WTC11 (cell line): ENCODE measurements at regions not wholly inside any gene's neighbourhood (a gene's known extent, or its start where the extent isn't known, plus 50 kb on each side); places are given as distances from the start of the nearest gene placed in this dataset.

Experiments
- ATAC-seq: fragments of 200-7000 bp; cut with Tn5 transposase; 2 replicates; pipeline ENCODE4 v1.10.0; 2021; ENCODE audit warnings: mild to moderate bottlenecking, moderate library complexity
- CTCF ChIA-PET: fragments of 300-600 bp; sonication (Branson Sonifier 250); formaldehyde crosslinking; loops from one replicate; lab custom pipeline; 2021; ENCODE audit warnings: antibody characterized with exemption; lab: Charles Lee
- POLR2A ChIA-PET: fragments of 350-600 bp; sonication (Branson Sonifier 250); formaldehyde crosslinking; loops from one replicate; lab custom pipeline; 2021; ENCODE audit warnings: antibody characterized with exemption; lab: Charles Lee
- DNase-seq: peaks from one replicate; pipeline ENCODE4 v3.0.0; 2021; ENCODE audit warnings: low spot score
- H3K27ac Mint-ChIP-seq: 2 replicates; pipeline ENCODE4 v1.8.0; 2021; ENCODE audit warnings: mixed read lengths
- H3K27me3 Mint-ChIP-seq: 2 replicates; pipeline ENCODE4 v1.8.0; 2021; ENCODE audit warnings: low read depth, mild to moderate bottlenecking, moderate library complexity, mixed read lengths
- H3K36me3 Mint-ChIP-seq: 2 replicates; pipeline ENCODE4 v1.8.0; 2021; ENCODE audit warnings: mixed read lengths
- H3K4me1 Mint-ChIP-seq: 2 replicates; pipeline ENCODE4 v1.8.0; 2022; ENCODE audit warnings: mixed read lengths
- H3K4me3 Mint-ChIP-seq: 2 replicates; pipeline ENCODE4 v1.8.0; 2021; ENCODE audit warnings: mild to moderate bottlenecking, moderate library complexity, mixed read lengths
- H3K9me3 Mint-ChIP-seq: 2 replicates; pipeline ENCODE4 v1.8.0; 2021; ENCODE audit warnings: mixed read lengths
- ATF1 ChIP-seq: sonication (generic); formaldehyde crosslinking; IDR thresholded peaks from 2 replicates; pipeline ENCODE4 v1.8.1; 2023; ENCODE audit warnings: mild to moderate bottlenecking, moderate library complexity, missing genetic modification reagents
- FOXP1 ChIP-seq: sonication (generic); formaldehyde crosslinking; IDR thresholded peaks from 2 replicates; pipeline ENCODE4 v1.8.0; 2022; ENCODE audit warnings: missing genetic modification reagents, mild to moderate bottlenecking, moderate library complexity, borderline replicate concordance
- JAZF1 ChIP-seq: fragments of 250-450 bp; sonication (Bioruptor Pico); IDR thresholded peaks from 2 replicates; pipeline ENCODE4 v1.9.0; 2021; ENCODE audit warnings: moderate library complexity, mild to moderate bottlenecking, inconsistent platforms
- OVOL2 ChIP-seq: fragments of 250-450 bp; sonication (Bioruptor Pico); IDR thresholded peaks from 2 replicates; pipeline ENCODE4 v1.9.0; 2021; ENCODE audit warnings: mild to moderate bottlenecking, borderline replicate concordance
- RELA ChIP-seq: sonication (generic); formaldehyde crosslinking; IDR thresholded peaks from 2 replicates; pipeline ENCODE4 v1.8.1; 2022; ENCODE audit warnings: missing genetic modification reagents, mild to moderate bottlenecking, borderline replicate concordance
- SMAD3 ChIP-seq: sonication (generic); formaldehyde crosslinking; IDR thresholded peaks from 2 replicates; pipeline ENCODE4 v1.8.0; 2022; ENCODE audit warnings: missing genetic modification reagents, mild to moderate bottlenecking, borderline replicate concordance
- SOX15 ChIP-seq: fragments of 250-450 bp; sonication (Bioruptor Pico); IDR thresholded peaks from 2 replicates; pipeline ENCODE4 v1.9.0; 2021; ENCODE audit warnings: mild to moderate bottlenecking
- SP1 ChIP-seq: sonication (generic); formaldehyde crosslinking; conservative IDR thresholded peaks from 2 replicates; pipeline ENCODE4 v1.8.1; 2022; ENCODE audit warnings: missing genetic modification reagents
- TF ChIP-seq, protein P1 (sequence below): sonication (generic); formaldehyde crosslinking; IDR thresholded peaks from 2 replicates; pipeline ENCODE4 v1.8.0; 2022; ENCODE audit warnings: missing genetic modification reagents
- TF ChIP-seq, protein P2 (sequence below): sonication (generic); formaldehyde crosslinking; IDR thresholded peaks from 2 replicates; pipeline ENCODE4 v1.8.1; 2023; ENCODE audit warnings: mild to moderate bottlenecking, missing genetic modification reagents
- TF ChIP-seq, protein P3 (sequence below): sonication (generic); formaldehyde crosslinking; conservative IDR thresholded peaks from 2 replicates; pipeline ENCODE4 v1.8.1; 2022; ENCODE audit warnings: mild to moderate bottlenecking, missing genetic modification reagents
- TF ChIP-seq, protein P4 (sequence below): sonication (generic); formaldehyde crosslinking; IDR thresholded peaks from 2 replicates; pipeline ENCODE4 v1.8.1; 2023; ENCODE audit warnings: mild to moderate bottlenecking, missing genetic modification reagents, moderate library complexity
- TF ChIP-seq, protein P5 (sequence below): fragments of 250-450 bp; sonication (Bioruptor Pico); IDR thresholded peaks from 2 replicates; pipeline ENCODE4 v1.9.0; 2021; ENCODE audit warnings: mild to moderate bottlenecking
- TF ChIP-seq, protein P6 (sequence below): sonication (generic); formaldehyde crosslinking; IDR thresholded peaks from 2 replicates; pipeline ENCODE4 v1.8.1; 2023; ENCODE audit warnings: mild to moderate bottlenecking, missing genetic modification reagents
- TF ChIP-seq, protein P7 (sequence below): sonication (generic); formaldehyde crosslinking; IDR thresholded peaks from 2 replicates; pipeline ENCODE4 v1.8.0; 2022; ENCODE audit warnings: mild to moderate bottlenecking, missing genetic modification reagents
- TF ChIP-seq, protein P8 (sequence below): fragments of 250-450 bp; sonication (Bioruptor Pico); IDR thresholded peaks from 2 replicates; pipeline ENCODE4 v1.8.0; 2021; ENCODE audit warnings: mild to moderate bottlenecking

DNA sequence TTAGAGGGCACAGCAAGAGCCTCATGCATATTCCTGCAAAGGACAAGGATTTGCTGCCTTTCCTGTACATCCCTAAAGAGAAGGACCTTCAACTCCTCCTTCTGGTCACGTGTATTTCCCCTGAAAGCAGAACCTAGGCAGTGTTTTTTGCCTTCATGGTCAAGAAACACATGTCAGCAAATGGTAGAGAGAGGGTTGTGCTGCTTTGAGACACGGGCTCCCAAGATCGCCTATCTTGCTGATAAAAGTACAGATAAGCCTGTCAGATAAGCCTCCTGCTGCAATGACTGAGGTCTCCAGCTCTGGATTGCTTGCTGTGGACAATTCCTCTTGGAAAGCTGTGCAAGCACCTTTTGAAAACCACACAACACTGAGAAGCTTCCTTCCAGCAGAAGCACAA is 580.8 kb downstream of the CBLN4 start (continued):
- TF ChIP-seq, protein P1, sequence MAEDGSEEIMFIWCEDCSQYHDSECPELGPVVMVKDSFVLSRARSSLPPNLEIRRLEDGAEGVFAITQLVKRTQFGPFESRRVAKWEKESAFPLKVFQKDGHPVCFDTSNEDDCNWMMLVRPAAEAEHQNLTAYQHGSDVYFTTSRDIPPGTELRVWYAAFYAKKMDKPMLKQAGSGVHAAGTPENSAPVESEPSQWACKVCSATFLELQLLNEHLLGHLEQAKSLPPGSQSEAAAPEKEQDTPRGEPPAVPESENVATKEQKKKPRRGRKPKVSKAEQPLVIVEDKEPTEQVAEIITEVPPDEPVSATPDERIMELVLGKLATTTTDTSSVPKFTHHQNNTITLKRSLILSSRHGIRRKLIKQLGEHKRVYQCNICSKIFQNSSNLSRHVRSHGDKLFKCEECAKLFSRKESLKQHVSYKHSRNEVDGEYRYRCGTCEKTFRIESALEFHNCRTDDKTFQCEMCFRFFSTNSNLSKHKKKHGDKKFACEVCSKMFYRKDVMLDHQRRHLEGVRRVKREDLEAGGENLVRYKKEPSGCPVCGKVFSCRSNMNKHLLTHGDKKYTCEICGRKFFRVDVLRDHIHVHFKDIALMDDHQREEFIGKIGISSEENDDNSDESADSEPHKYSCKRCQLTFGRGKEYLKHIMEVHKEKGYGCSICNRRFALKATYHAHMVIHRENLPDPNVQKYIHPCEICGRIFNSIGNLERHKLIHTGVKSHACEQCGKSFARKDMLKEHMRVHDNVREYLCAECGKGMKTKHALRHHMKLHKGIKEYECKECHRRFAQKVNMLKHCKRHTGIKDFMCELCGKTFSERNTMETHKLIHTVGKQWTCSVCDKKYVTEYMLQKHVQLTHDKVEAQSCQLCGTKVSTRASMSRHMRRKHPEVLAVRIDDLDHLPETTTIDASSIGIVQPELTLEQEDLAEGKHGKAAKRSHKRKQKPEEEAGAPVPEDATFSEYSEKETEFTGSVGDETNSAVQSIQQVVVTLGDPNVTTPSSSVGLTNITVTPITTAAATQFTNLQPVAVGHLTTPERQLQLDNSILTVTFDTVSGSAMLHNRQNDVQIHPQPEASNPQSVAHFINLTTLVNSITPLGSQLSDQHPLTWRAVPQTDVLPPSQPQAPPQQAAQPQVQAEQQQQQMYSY (CRISPR knock-in tag) = no peak
- TF ChIP-seq, all 79 proteins: peak for 0

DNA sequence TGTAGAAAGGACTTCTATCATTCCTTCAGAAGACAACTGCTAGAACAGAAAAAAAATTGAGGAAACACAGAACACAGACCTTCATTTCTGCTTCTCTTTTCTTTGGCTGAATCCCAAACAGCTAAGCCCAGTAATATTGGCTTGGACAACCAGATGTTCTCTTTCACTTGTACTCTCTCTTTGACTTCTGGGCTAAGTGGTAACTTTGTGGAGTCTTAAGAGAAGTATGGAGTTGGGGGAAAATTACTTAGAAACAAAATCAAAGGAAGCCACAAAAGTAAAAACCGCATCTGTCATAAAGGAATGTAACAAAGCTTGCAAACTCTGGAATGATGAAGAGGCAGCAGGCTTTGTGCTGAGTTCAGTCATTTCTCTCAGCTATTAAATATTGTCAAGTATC is 587.5 kb downstream of the CBLN4 start:
- DNase-seq (no peak), ATAC-seq (no peak)
- H3K4me1 Mint-ChIP-seq = no peaks in the 10 kb centered on the region
- peaks cover 2% of the 10 kb centered on the region; the same call in 1 of the 2 replicates for H3K27me3 Mint-ChIP-seq
- POLR2A ChIA-PET = no interaction called here
- H3K27ac Mint-ChIP-seq = no peak overlapping the region
- peaks cover 63% of the 10 kb centered on the region for H3K36me3 Mint-ChIP-seq
- no peak overlapping the region for H3K4me3 Mint-ChIP-seq
- CTCF ChIA-PET = no interaction called here
- TF ChIP-seq, protein P2, sequence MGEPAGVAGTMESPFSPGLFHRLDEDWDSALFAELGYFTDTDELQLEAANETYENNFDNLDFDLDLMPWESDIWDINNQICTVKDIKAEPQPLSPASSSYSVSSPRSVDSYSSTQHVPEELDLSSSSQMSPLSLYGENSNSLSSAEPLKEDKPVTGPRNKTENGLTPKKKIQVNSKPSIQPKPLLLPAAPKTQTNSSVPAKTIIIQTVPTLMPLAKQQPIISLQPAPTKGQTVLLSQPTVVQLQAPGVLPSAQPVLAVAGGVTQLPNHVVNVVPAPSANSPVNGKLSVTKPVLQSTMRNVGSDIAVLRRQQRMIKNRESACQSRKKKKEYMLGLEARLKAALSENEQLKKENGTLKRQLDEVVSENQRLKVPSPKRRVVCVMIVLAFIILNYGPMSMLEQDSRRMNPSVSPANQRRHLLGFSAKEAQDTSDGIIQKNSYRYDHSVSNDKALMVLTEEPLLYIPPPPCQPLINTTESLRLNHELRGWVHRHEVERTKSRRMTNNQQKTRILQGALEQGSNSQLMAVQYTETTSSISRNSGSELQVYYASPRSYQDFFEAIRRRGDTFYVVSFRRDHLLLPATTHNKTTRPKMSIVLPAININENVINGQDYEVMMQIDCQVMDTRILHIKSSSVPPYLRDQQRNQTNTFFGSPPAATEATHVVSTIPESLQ (CRISPR knock-in tag) = no peak
- no peak for TF ChIP-seq OVOL2
- no peak for TF ChIP-seq JAZF1
- TF ChIP-seq, protein P3, sequence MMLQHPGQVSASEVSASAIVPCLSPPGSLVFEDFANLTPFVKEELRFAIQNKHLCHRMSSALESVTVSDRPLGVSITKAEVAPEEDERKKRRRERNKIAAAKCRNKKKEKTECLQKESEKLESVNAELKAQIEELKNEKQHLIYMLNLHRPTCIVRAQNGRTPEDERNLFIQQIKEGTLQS (CRISPR knock-in tag) = no peak
- TF ChIP-seq SP1 = no peak
- TF ChIP-seq, protein P4, sequence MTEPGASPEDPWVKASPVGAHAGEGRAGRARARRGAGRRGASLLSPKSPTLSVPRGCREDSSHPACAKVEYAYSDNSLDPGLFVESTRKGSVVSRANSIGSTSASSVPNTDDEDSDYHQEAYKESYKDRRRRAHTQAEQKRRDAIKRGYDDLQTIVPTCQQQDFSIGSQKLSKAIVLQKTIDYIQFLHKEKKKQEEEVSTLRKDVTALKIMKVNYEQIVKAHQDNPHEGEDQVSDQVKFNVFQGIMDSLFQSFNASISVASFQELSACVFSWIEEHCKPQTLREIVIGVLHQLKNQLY = no peak
- TF ChIP-seq SOX15 (CRISPR knock-in tag) = no peak
- TF ChIP-seq, protein P1 (CRISPR knock-in tag) = no peak
- no peak for TF ChIP-seq RELA (CRISPR knock-in tag)
- no peak for TF ChIP-seq ATF1
- no peak for TF ChIP-seq SMAD3
- TF ChIP-seq, protein P5, sequence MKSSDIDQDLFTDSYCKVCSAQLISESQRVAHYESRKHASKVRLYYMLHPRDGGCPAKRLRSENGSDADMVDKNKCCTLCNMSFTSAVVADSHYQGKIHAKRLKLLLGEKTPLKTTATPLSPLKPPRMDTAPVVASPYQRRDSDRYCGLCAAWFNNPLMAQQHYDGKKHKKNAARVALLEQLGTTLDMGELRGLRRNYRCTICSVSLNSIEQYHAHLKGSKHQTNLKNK (CRISPR knock-in tag) = no peak
- TF ChIP-seq, protein P6, sequence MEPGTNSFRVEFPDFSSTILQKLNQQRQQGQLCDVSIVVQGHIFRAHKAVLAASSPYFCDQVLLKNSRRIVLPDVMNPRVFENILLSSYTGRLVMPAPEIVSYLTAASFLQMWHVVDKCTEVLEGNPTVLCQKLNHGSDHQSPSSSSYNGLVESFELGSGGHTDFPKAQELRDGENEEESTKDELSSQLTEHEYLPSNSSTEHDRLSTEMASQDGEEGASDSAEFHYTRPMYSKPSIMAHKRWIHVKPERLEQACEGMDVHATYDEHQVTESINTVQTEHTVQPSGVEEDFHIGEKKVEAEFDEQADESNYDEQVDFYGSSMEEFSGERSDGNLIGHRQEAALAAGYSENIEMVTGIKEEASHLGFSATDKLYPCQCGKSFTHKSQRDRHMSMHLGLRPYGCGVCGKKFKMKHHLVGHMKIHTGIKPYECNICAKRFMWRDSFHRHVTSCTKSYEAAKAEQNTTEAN (CRISPR knock-in tag) = no peak
- TF ChIP-seq, protein P7, sequence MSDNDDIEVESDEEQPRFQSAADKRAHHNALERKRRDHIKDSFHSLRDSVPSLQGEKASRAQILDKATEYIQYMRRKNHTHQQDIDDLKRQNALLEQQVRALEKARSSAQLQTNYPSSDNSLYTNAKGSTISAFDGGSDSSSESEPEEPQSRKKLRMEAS (CRISPR knock-in tag) = no peak
- TF ChIP-seq, protein P8, sequence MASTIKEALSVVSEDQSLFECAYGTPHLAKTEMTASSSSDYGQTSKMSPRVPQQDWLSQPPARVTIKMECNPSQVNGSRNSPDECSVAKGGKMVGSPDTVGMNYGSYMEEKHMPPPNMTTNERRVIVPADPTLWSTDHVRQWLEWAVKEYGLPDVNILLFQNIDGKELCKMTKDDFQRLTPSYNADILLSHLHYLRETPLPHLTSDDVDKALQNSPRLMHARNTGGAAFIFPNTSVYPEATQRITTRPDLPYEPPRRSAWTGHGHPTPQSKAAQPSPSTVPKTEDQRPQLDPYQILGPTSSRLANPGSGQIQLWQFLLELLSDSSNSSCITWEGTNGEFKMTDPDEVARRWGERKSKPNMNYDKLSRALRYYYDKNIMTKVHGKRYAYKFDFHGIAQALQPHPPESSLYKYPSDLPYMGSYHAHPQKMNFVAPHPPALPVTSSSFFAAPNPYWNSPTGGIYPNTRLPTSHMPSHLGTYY (CRISPR knock-in tag) = no peak
- no peak for TF ChIP-seq FOXP1 (CRISPR knock-in tag)
- H3K9me3 Mint-ChIP-seq = peaks cover 79% of the 10 kb centered on the region
